Tibial nerve (tissue), 4 donors: ENCODE measurements at regions not wholly inside any gene's neighbourhood (a gene's known extent, or its start where the extent isn't known, plus 50 kb on each side); places are given as distances from the start of the nearest gene placed in this dataset.

ENCODE experiments used
- DNase-seq, 2 donors: peaks; one replicate each; pipeline ENCODE4 v3.0.0-alpha.2; 2019; ENCODE audit warnings: low spot score in 2 of 2
- H3K27ac ChIP-seq, 4 donors: fragments of 200-600 bp; sonication (generic) in 3 of 4; one replicate each; pipeline ENCODE4 v1.5.1; 2017 to 2019; ENCODE audit warnings: mild to moderate bottlenecking in 1 of 4
- H3K27me3 ChIP-seq, 2 donors: fragments of 200-600 bp; sonication (generic) in 1 of 2; one replicate each; pipeline versions ENCODE4 v1.5.1 to v1.6.0; 2017 to 2019
- H3K36me3 ChIP-seq, 3 donors: fragments of 200-600 bp; sonication (generic); one replicate each; pipeline ENCODE4 v1.5.1; 2018 to 2019
- H3K4me1 ChIP-seq, 4 donors: fragments of 200-600 bp; sonication (generic) in 3 of 4; one replicate each; pipeline ENCODE4 v1.5.1; 2017 to 2019
- H3K4me3 ChIP-seq, 4 donors: fragments of 200-600 bp; sonication (generic) in 3 of 4; one replicate each; pipeline ENCODE4 v1.5.1; 2017 to 2019; ENCODE audit warnings: mild to moderate bottlenecking in 1 of 4, moderate library complexity in 1 of 4
- H3K9me3 ChIP-seq, 4 donors: fragments of 200-600 bp; sonication (generic) in 3 of 4; one replicate each; pipeline ENCODE4 v1.5.1; 2017 to 2019
- CTCF ChIP-seq, 5 experiments: fragments of 200-600 bp in 3 of 5; fragments of 450-650 bp in 2 of 5; sonication (generic) in 3 of 5; IDR thresholded peaks; one replicate each; pipeline ENCODE4 v1.5.1; 2016 to 2019; ENCODE audit warnings: antibody characterized with exemption in 5 of 5, mild to moderate bottlenecking in 3 of 5, moderate library complexity in 2 of 5
- EP300 ChIP-seq, 2 donors: sonication (generic); formaldehyde crosslinking; IDR thresholded peaks; one replicate each; pipeline ENCODE4 v1.6.1; 2017; ENCODE audit warnings: antibody characterized with exemption in 2 of 2, mild to moderate bottlenecking in 1 of 2
- POLR2A ChIP-seq, 2 donors: fragments of 450-650 bp; IDR thresholded peaks; one replicate each; pipeline ENCODE4 v1.6.1; 2017; ENCODE audit warnings: antibody characterized with exemption in 2 of 2, mild to moderate bottlenecking in 2 of 2, moderate library complexity in 2 of 2
- WGBS, 2 donors: methylation state at CpG; one replicate each; pipeline ENCODE4 v1.1.5; 2018; 5-methylcytosine and 5-hydroxymethylcytosine counted together

- no peak for DNase-seq
- H3K27ac ChIP-seq = no peak overlapping the region
- H3K36me3 ChIP-seq = no peaks in the 10 kb centered on the region
- no peaks in the 10 kb centered on the region for H3K27me3 ChIP-seq
- no peaks in the 10 kb centered on the region for H3K9me3 ChIP-seq
- no peak for TF ChIP-seq POLR2A (IDR thresholded peaks at IDR 0.05)
- peak in 1 of 2 donors; percentile 8 for TF ChIP-seq EP300 (IDR thresholded peaks at IDR 0.05)
- no peak for TF ChIP-seq CTCF (IDR thresholded peaks at IDR 0.05)
- WGBS, 2 donors = 83 to 84% methylated on average over 15 of the region's 15 CpGs
- peaks cover 0 to 14% (median 0%) of the 10 kb centered on the region in 4 donors for H3K4me1 ChIP-seq
- no peak overlapping the region for H3K4me3 ChIP-seq
These were observed 120.4 kb downstream of the CDH26 start for GRCh38 chr20:60078351-60079250.

- no peak for DNase-seq
- H3K27ac ChIP-seq = no peak overlapping the region
- H3K9me3 ChIP-seq = no peaks in the 10 kb centered on the region
- peaks cover 0 to 14% (median 0%) of the 10 kb centered on the region in 4 donors for H3K4me1 ChIP-seq
- no peaks in the 10 kb centered on the region for H3K27me3 ChIP-seq
- no peak for TF ChIP-seq CTCF (IDR thresholded peaks at IDR 0.05)
- TF ChIP-seq EP300 (IDR thresholded peaks at IDR 0.05) = no peak
- no peak for TF ChIP-seq POLR2A (IDR thresholded peaks at IDR 0.05)
- H3K4me3 ChIP-seq = no peak overlapping the region
- WGBS, 2 donors = 63 to 76% methylated on average over 7 of the region's 7 CpGs
- no peaks in the 10 kb centered on the region for H3K36me3 ChIP-seq
These were observed 122.2 kb downstream of the CDH26 start for GRCh38 chr20:60080401-60080800.

DNA sequence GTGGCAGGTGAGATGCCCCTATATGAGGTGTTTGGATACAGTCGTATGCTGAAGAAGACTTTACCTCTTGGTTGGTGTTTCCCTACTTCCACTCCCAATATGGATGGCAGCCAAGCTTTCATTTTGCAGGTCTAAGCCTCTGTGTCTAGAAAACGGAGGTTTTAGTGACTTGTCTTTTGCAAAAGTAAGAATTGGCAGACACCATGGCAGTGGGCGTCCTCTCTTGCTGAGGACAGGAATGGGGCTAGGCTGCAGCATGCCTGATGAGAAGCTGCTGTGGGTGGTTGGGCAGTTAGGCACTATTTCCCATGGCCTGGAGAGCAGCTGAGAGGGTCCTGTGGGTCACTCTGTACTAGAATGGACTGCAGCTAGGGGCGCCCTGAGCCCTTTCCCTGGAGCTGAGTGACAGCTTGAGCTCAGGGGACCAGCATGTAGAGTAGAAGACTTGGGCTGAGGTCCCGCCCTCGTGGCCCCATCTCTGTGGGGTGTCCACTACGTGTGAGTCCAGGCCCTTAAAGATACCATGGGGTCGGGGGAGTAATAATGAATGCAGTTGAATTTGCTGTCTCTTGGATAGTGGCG is 127.4 kb downstream of the CDH26 start:
- WGBS, 2 donors = 78 to 84% methylated on average over 9 of the region's 9 CpGs
- Histone ChIP-seq H3K4me1 (no peaks in the 10 kb centered on the region), H3K36me3 (no peaks in the 10 kb centered on the region), H3K27me3 (peaks cover 0 to 4% of the 10 kb centered on the region in 2 donors), H3K9me3 (no peaks in the 10 kb centered on the region), H3K4me3 (no peak overlapping the region), H3K27ac (no peak overlapping the region)
- no peak for DNase-seq
- TF ChIP-seq POLR2A (IDR thresholded peaks at IDR 0.05) (no peak), CTCF (IDR thresholded peaks at IDR 0.05) (no peak), EP300 (IDR thresholded peaks at IDR 0.05) (no peak)

DNA sequence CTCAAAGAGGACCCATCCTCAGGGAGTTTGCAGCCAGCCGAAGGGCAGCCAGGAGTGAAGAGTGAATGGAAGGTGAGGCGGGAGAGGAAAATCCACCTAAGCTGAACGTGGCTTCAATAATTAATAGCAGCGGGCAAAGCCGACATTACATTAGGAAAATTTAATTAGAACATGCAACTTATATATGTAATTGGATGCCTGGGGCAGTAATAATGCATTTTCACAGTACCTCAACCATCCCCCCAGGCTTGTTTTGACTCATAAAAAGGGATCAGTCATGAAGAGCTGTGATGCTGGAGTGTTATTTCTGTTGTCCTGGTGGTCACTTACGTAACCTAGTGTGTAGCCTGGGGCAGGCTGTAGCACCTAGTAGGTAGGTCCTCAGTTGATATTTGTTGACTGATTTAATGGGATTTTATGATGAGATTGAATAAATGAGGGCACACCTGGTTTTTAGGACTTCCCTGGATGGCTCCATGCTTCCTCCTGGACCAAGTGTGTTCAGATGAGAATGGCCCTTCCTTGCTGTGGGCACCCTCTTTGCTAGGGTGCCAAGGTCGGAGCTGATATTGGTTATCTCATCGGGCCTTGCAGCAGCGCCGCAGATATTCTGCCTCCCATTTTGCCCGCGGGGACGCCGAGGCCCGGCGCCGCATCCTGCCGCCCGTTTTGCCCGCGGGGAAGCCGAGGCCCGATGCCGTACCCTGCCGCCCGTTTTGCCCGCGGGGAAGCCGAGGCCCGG is 128.8 kb downstream of the CDH26 start:
- DNase-seq = no peak
- Histone ChIP-seq H3K4me3 (peak overlapping the region in 2 of 4 donors; percentile 17 to 26), H3K4me1 (no peaks in the 10 kb centered on the region), H3K27ac (no peak overlapping the region), H3K9me3 (no peaks in the 10 kb centered on the region), H3K36me3 (no peaks in the 10 kb centered on the region), H3K27me3 (peaks cover 0 to 4% of the 10 kb centered on the region in 2 donors)
- TF ChIP-seq POLR2A (IDR thresholded peaks at IDR 0.05) (no peak), EP300 (IDR thresholded peaks at IDR 0.05) (no peak), CTCF (IDR thresholded peaks at IDR 0.05) (no peak)
- WGBS, 2 donors = 59 to 71% methylated on average over 9 to 18 of the region's 30 CpGs
